Caki2 (cell line): ENCODE measurements at regions not wholly inside any gene's neighbourhood (a gene's known extent, or its start where the extent isn't known, plus 50 kb on each side); places are given as distances from the start of the nearest gene placed in this dataset.

ENCODE experiments used
- DNase-seq: peaks from one replicate; pipeline ENCODE4 v3.0.0-alpha.2; 2015; ENCODE audit warnings: low read depth
- in situ Hi-C: cut with HindIII; loops from 2 replicates; pipeline ENCODE4 v1.10.0; 2016; ENCODE audit warnings: low sequenced_read_pairs, low pct_unique_long_range_greater_than_20kb, mixed read lengths

GRCh38 chr12:18935371-18935965, 194.1 kb upstream of the PLEKHA5 start:
- in situ Hi-C loops: no loop called here
- DNase-seq: no peak

DNA sequence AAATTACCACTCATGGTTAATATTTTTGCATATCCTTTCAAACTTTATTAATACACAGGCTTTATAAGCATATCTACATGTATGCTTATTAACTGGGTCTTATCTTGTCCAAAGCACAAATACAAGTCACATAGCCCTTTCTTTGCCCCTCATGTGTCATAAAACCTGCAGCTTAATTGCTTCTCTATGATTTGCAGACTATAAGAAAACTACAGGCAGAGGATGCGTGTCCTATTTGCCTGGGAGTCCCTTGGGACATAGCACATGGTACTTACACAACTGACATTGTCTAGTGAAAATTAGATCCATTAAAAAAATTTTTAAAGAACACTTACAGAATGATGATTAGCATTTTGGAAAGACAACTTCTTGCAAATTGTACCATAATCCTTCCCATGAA, 190.5 kb upstream of the PLEKHA5 start:
- in situ Hi-C loops: no loop called here
- no peak for DNase-seq

DNA sequence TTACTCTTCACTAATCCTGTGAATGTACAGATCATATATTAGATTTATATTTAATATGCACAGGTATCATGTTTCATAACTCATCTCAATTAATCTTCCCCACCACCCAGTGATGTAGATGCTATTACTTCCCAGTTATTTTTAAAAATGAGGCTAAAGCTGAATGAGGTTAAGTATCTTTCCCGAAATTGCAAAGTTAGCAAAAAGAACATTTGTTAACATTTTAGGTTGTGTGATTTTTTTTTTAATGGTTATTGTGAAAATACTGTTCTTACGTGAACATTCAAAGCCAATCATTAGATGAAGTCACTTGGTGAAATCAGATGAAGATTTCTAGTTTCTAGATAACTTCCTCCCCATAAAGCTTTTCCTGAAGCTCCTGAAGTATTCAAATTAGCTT, 186.9 kb upstream of the PLEKHA5 start:
- no peak for DNase-seq
- in situ Hi-C loops: no loop called here

- no peak for DNase-seq
- in situ Hi-C loops: no loop called here
Observed at GRCh38 chr12:18943200-18943599, 186.3 kb upstream of the PLEKHA5 start.

DNA sequence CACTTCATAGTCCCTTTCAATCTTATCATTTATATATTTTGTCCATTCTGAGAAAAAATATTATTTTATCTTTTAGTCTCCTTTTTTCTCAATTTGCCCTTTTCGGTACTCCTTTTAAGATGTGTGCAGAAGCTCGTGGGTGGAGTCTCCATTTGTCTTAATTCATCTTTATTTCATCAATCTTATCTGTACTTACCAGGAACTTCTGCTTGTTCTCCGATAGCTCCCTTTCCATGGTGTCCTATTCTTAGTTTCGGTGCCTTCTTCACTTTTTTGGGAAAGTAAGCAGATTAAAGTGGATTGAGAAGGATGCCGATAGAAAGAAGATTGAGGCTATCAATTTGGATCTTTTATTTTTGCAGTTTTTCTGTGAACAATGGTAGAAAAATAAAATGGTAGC, 183.4 kb upstream of the PLEKHA5 start:
- in situ Hi-C loops: no loop called here
- DNase-seq: no peak

DNA sequence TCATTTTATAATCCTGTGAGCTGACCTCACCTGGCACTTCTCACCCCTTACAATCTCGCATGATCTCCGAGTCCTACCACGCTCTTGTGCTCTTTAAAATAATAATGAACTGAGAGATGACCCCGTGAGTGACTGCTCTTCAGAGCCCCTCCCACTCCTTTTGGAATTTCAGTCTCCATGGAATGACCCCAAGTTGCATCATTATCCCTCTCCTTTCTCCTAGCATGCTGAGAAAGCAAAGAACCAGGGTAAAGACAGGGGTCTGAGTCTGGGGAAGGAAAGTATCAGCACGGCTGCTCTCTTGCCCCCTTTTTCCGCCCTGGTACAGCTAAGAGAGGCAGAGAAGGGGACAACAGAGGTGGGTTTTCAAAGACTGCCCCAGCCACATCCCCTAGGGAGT, 178.3 kb upstream of the PLEKHA5 start:
- in situ Hi-C loops: no loop called here
- no peak for DNase-seq

DNA sequence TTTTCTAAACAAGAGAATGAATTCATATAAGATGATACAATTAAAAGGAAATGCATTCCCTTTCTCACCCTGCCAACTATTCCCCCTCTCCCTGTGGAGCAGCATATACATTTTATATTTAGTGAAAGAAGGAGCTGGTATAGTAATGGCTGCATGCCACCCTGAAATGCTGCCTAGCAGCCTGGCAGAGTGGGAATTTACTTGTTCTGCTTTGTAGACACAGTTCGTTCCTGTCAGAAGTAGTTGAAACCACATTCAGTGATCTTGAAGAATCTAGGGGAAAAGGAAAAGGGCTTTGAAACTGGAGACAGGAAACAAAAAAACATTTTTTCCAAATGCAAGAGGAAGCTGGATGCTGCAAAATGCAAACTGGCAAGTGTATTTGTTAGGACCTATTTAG, 176.0 kb upstream of the PLEKHA5 start:
- in situ Hi-C loops: no loop called here
- no peak for DNase-seq

DNA sequence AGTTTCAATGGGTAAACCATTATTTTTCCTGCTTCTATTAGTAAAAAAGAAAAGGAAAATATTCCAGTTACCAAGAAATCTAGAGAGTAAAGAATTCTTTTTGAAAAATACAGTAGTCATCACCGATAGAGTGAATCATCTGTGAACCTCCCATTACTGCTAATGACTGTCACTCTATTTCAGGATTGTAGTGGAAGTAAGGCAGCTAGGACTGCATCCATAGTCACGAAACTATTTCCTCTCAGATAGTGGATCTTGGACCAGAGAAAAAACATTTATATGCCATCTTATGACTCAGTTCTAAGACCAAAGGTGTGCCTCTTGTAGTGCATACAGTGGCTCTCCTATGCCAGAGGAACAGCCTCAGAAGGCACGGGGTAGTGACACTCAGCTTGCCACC, 173.9 kb upstream of the PLEKHA5 start:
- no peak for DNase-seq

GRCh38 chr12:18965203-18965602, 164.3 kb upstream of the PLEKHA5 start:
- in situ Hi-C loops: no loop called here
- no peak for DNase-seq

More for the DNA sequence above, 173.9 kb upstream of the PLEKHA5 start:
- in situ Hi-C loops: no loop called here

GRCh38 chr12:18966954-18967353, 162.6 kb upstream of the PLEKHA5 start:
- DNase-seq: no peak
- in situ Hi-C loops: no loop called here

DNA sequence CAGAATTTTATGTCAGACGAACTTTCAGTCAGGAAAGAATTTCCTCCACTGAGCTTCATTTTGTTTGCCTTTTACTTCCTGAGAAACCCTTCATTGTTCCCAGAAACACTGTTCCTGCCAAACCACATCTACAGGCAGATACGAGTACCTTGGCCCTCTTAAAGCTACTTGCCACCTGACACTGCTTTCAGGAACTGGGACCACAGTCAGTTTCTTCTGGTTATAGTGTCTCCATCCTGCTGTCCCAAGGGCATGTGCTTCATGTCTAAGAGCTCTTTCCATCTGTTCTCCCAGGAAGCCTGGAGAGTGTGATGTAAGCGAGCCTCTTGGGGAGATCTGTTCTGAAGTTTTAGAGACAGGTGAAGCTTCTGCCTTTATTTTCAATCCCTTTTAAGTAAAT, 161.7 kb upstream of the PLEKHA5 start:
- in situ Hi-C loops: no loop called here
- DNase-seq: no peak

GRCh38 chr12:18969512-18969911, 160.0 kb upstream of the PLEKHA5 start:
- no peak for DNase-seq

DNA sequence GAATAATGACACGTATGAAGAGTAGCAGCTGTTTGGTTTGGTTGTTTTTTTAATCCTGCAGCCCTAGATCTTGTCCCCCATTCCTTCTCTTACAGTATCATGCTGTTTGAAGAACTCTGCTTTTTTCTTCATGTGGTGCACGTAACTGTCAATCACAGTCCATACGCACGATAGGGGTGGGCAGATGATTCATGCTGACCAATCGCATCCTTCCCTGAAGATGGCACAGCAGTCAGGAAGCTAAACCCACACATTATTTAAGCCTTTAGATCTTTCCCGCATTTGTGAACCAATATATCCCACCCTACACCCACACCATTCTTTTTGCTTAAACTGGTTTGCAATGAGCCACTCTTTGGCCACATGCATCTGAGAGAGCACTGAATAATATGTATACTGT, 158.9 kb upstream of the PLEKHA5 start:
- no peak for DNase-seq
- in situ Hi-C loops: no loop called here

More at GRCh38 chr12:18969512-18969911, 160.0 kb upstream of the PLEKHA5 start:
- in situ Hi-C loops: no loop called here

GRCh38 chr12:18971932-18972331, 157.6 kb upstream of the PLEKHA5 start:
- in situ Hi-C loops: no loop called here
- no peak for DNase-seq

GRCh38 chr12:18975933-18976332, 153.6 kb upstream of the PLEKHA5 start:
- DNase-seq: no peak
- in situ Hi-C loops: no loop called here

DNA sequence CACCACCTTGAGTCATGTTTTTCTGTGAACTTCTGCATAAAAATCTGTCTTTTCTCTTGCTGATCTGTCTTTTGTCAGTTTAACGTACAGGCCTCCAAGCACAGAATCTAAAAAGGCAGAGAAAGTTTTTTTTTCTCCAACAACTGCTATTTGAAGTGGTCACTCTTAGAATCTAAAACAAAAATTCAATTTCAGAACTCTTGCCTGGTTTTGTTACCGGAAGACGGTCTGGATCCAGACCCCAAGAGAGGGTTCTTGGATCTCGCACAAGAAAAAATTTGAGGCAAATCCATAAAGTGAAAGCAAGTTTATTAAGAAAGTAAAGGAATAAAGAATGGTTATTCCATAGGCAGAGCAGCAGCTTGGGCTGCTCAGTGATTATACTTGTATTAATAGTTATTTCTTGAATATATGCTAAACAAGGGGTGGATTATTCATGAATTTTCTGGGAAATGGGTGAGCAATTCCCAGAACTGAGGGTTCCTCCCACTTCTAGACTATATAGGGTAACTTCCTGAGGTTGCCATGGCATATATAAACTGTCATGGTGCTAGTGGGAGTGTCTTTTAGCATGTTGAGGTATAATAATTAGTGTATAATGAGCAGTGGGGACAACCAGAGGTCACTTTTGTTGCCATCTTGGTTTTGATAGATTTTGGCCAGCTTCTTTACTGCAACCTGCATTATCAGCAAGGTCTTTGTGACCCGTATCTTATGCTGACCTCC, 150.0 kb upstream of the PLEKHA5 start:
- no peak for DNase-seq
- in situ Hi-C loops: no loop called here

DNA sequence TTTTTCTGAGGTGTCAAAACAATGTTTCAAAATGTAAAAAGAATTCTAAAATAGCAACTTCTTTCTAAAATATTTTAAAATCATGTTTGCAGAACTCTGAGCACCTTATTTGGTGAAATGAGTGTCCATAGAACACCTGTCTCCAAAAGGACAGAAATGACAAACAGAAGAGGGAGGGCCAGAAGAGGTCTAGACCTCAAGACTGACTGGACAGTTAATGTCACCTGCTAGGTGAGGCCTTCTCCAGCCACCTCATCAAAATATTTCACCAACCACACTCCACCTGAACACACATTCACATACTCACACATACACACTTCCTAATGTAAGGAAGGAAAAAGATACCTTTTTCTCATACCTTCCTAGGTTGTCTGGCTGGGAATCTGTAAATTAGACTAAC, 147.8 kb upstream of the PLEKHA5 start:
- no peak for DNase-seq
- in situ Hi-C loops: no loop called here

GRCh38 chr12:18982226-18982949, 147.1 kb upstream of the PLEKHA5 start:
- in situ Hi-C loops: no loop called here
- no peak for DNase-seq

GRCh38 chr12:18983854-18984253, 145.7 kb upstream of the PLEKHA5 start:
- DNase-seq: no peak
- in situ Hi-C loops: no loop called here

DNA sequence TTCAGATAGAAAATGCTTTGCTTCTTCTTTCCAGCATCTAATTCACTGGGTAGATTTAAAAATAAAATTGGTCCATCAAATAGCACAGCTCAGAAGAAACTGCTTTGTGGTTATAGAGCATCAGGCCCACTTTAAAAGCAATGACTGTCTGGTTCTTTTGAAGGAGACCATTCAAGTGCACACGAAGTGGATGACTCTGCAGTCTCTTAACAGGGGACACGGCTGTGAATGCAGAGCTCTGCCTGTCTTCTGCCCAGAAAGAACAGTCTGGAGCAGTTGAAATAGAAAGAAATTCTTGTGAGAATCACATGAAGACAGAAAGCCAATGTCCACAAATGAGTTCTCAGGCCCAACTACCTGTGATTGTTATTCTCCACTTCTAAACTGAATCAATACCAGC, 138.7 kb upstream of the PLEKHA5 start:
- DNase-seq: no peak
- in situ Hi-C loops: no loop called here
